ENCODE measurements at regions not wholly inside any gene's neighbourhood (a gene's known extent, or its start where the extent isn't known, plus 50 kb on each side); places are given as distances from the start of the nearest gene placed in this dataset.

GRCh38 chr13:53415135-53415534 is 386.5 kb downstream of the OLFM4 start:
- no peak overlapping the region for H2BK12ac ChIP-seq (ENCODE audit: low read depth, low read length)
- H2AK5ac ChIP-seq (ENCODE audit: low read depth, low read length), result no peak overlapping the region
- no peak overlapping the region for H2AFZ ChIP-seq (ENCODE audit: low read length)
- no peak overlapping the region for H2BK20ac ChIP-seq (ENCODE audit: low read length)
- H2BK120ac ChIP-seq (replicated peaks; ENCODE audit: low read depth, low read length), result no peak overlapping the region
- H3K36me3 ChIP-seq (ENCODE audit: control insufficient read depth in 2 of 4, insufficient read depth in 4 of 4, low read length in 3 of 4), result no peaks in the 10 kb centered on the region
- H3K4ac ChIP-seq (replicated peaks; ENCODE audit: insufficient read length, low read depth, low read length), result no peak overlapping the region
- no peak overlapping the region for H2BK15ac ChIP-seq (ENCODE audit: low read length)
- no peak overlapping the region for H3K4me2 ChIP-seq (ENCODE audit: insufficient read depth in 1 of 2, low read depth in 2 of 2, low read length in 2 of 2)
- DNase-seq (ENCODE audit: low read depth in 1 of 2, low spot score in 2 of 2), result no peak
- ChIA-PET POLR2A (ENCODE audit: partially characterized antibody) (no interaction called here), CTCF (ENCODE audit: partially characterized antibody) (no interaction called here)
- no peak overlapping the region for H3K4me3 ChIP-seq (ENCODE audit: extremely low read depth in 1 of 4, insufficient read depth in 2 of 4, low read depth in 3 of 4, low read length in 4 of 4)
- H3K27me3 ChIP-seq (replicated peaks in 1 of 4; ENCODE audit: control insufficient read depth in 3 of 4, extremely low read depth in 1 of 4, insufficient read depth in 3 of 4, low read length in 3 of 4), result no peaks in the 10 kb centered on the region
- no peak for FAIRE-seq
- no peaks in the 10 kb centered on the region for H3K23me2 ChIP-seq (ENCODE audit: low read depth, low read length)
- H3K23ac ChIP-seq (ENCODE audit: insufficient read length), result no peak overlapping the region
- H3K27ac ChIP-seq (ENCODE audit: low read depth, low read length), result no peak overlapping the region
- no peak overlapping the region for H4K91ac ChIP-seq (replicated peaks; ENCODE audit: insufficient read length, low read length)
- no peak overlapping the region for H4K5ac ChIP-seq (ENCODE audit: insufficient read length, low read depth, low read length)
- no peaks in the 10 kb centered on the region for H4K20me1 ChIP-seq (replicated peaks in 1 of 2; ENCODE audit: control insufficient read depth in 1 of 2, insufficient read depth in 2 of 2, low read length in 2 of 2)
- H3K56ac ChIP-seq (replicated peaks; ENCODE audit: insufficient read length, low read depth, low read length), result no peak overlapping the region
- no peak overlapping the region for H3K14ac ChIP-seq (ENCODE audit: insufficient read length)
- no peaks in the 10 kb centered on the region for H3K4me1 ChIP-seq (replicated peaks in 1 of 4; ENCODE audit: control insufficient read depth in 3 of 4, insufficient read depth in 4 of 4, low read length in 3 of 4)
- H3K79me2 ChIP-seq (ENCODE audit: control insufficient read depth in 1 of 2, insufficient read depth in 2 of 2, low read length in 2 of 2), result no peaks in the 10 kb centered on the region
- H3K9ac ChIP-seq (replicated peaks in 1 of 4; ENCODE audit: extremely low read depth in 1 of 4, low read depth in 3 of 4, low read length in 3 of 4), result no peak overlapping the region
- H3K79me1 ChIP-seq (ENCODE audit: low read depth, low read length), result no peaks in the 10 kb centered on the region
- 93% methylated on average over 2 of the region's 2 CpGs; no CpG with 5 or more reads in 1 of the 2 experiments for WGBS, 2 experiments (ENCODE audit: extremely low coverage in 1 of 2, insufficient coverage in 1 of 2, insufficient read length in 1 of 2, insufficient replicate concordance in 2 of 2, low coverage in 1 of 2, low lambda C conversion rate in 2 of 2, missing lambda C conversion rate in 1 of 2)
- no peak overlapping the region for H3K18ac ChIP-seq (ENCODE audit: extremely low read depth, low read length)
- H2BK5ac ChIP-seq (ENCODE audit: low read depth, low read length), result no peak overlapping the region
- no peak overlapping the region for H4K8ac ChIP-seq (ENCODE audit: extremely low read depth, insufficient read depth, low read length)
- no peaks in the 10 kb centered on the region for H3K9me3 ChIP-seq (ENCODE audit: insufficient read depth in 2 of 2, low read depth in 1 of 2, low read length in 1 of 2)
- TF ChIP-seq BRCA1 (IDR thresholded peaks at IDR 0.05; ENCODE audit: low read depth, low read length), result no peak
- no peak for TF ChIP-seq CREB1 (IDR thresholded peaks at IDR 0.05)
